Neural crest cell (in vitro differentiated cells): ENCODE measurements at regions not wholly inside any gene's neighbourhood (a gene's known extent, or its start where the extent isn't known, plus 50 kb on each side); places are given as distances from the start of the nearest gene placed in this dataset.

ENCODE experiments used
- DNase-seq: peaks from one replicate; pipeline ENCODE4 v3.0.0; 2021; ENCODE audit warnings: low read depth, mixed read lengths, low spot score
- H3K27ac Mint-ChIP-seq: one replicate; pipeline ENCODE4 v1.8.0; 2021; ENCODE audit warnings: mild to moderate bottlenecking, mixed read lengths; ENCODE audit not compliant: unreplicated experiment
- H3K27me3 Mint-ChIP-seq: 2 replicates; pipeline ENCODE4 v1.8.0; 2021; ENCODE audit warnings: low read depth, mild to moderate bottlenecking, mixed read lengths
- H3K36me3 Mint-ChIP-seq: 2 replicates; pipeline ENCODE4 v1.8.0; 2021; ENCODE audit warnings: low read depth, mild to moderate bottlenecking, mixed read lengths
- H3K4me1 Mint-ChIP-seq: 2 replicates; pipeline ENCODE4 v1.8.0; 2021; ENCODE audit warnings: mixed read lengths
- H3K4me3 Mint-ChIP-seq: one replicate; pipeline ENCODE4 v1.8.0; 2021; ENCODE audit warnings: mild to moderate bottlenecking, mixed read lengths
- H3K9me3 Mint-ChIP-seq: 2 replicates; pipeline ENCODE4 v1.8.0; 2021; ENCODE audit warnings: mixed read lengths
- CTCF ChIP-seq: fragments of 200-600 bp; sonication (generic); conservative IDR thresholded peaks from 2 replicates; pipeline ENCODE4 v1.5.0; 2021; ENCODE audit warnings: antibody characterized with exemption, mild to moderate bottlenecking

DNA sequence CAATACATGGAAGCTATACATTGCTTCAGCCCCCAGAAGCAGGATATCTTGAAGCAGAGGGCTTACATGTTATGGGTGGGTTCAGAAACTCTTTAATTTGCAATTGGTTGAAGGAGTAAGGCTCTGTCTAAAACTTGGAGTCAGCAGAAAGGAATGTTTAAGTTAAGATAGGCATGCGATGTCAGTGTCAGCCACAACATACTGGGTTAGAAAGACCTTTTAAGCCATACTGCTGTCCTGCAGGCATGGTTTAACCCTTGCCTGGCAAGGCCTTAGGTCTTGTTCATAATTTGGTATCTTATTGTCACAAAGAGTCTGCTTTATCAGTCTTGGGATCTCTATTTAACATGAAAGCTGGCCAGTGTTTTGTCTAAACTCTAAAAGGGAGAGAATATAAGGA, 1619.6 kb upstream of the WWC1 start:
- no peak for TF ChIP-seq CTCF
- no peaks in the 10 kb centered on the region for H3K27me3 Mint-ChIP-seq
- no peak overlapping the region for H3K4me3 Mint-ChIP-seq
- H3K36me3 Mint-ChIP-seq = peaks cover 3% of the 10 kb centered on the region
- H3K4me1 Mint-ChIP-seq = peaks cover 13% of the 10 kb centered on the region
- peaks cover 10% of the 10 kb centered on the region for H3K9me3 Mint-ChIP-seq
- DNase-seq = no peak
- H3K27ac Mint-ChIP-seq = no peak overlapping the region

- Mint-ChIP-seq H3K4me3 (no peak overlapping the region), H3K36me3 (peaks cover 3% of the 10 kb centered on the region), H3K27me3 (no peaks in the 10 kb centered on the region), H3K4me1 (peaks cover 11% of the 10 kb centered on the region), H3K9me3 (peaks cover 10% of the 10 kb centered on the region), H3K27ac (no peak overlapping the region)
- TF ChIP-seq CTCF = no peak
- no peak for DNase-seq
Measured at GRCh38 chr5:166672431-166672830, 1619.0 kb upstream of the WWC1 start.

- Mint-ChIP-seq H3K4me3 (no peak overlapping the region), H3K27me3 (no peaks in the 10 kb centered on the region), H3K27ac (no peak overlapping the region), H3K9me3 (peaks cover 8% of the 10 kb centered on the region), H3K36me3 (peaks cover 3% of the 10 kb centered on the region), H3K4me1 (peaks cover 9% of the 10 kb centered on the region)
- no peak for TF ChIP-seq CTCF
- DNase-seq = no peak
Measured at GRCh38 chr5:166677891-166678290, 1613.6 kb upstream of the WWC1 start.

- Mint-ChIP-seq H3K27ac (no peak overlapping the region), H3K36me3 (peaks cover under 1% of the 10 kb centered on the region), H3K27me3 (no peaks in the 10 kb centered on the region), H3K4me3 (no peak overlapping the region), H3K9me3 (peaks cover 6% of the 10 kb centered on the region), H3K4me1 (peaks cover 9% of the 10 kb centered on the region)
- no peak for DNase-seq
- TF ChIP-seq CTCF = no peak
Measured at GRCh38 chr5:166679331-166679730, 1612.1 kb upstream of the WWC1 start.

GRCh38 chr5:166695326-166695725, 1596.1 kb upstream of the WWC1 start:
- Mint-ChIP-seq H3K27ac (no peak overlapping the region), H3K27me3 (no peaks in the 10 kb centered on the region), H3K36me3 (no peaks in the 10 kb centered on the region), H3K4me1 (peaks cover 23% of the 10 kb centered on the region), H3K4me3 (no peak overlapping the region), H3K9me3 (peaks cover 3% of the 10 kb centered on the region)
- no peak for TF ChIP-seq CTCF
- no peak for DNase-seq

GRCh38 chr5:166708291-166708690, 1583.2 kb upstream of the WWC1 start:
- Mint-ChIP-seq H3K27me3 (no peaks in the 10 kb centered on the region), H3K27ac (no peak overlapping the region), H3K9me3 (peaks cover 2% of the 10 kb centered on the region), H3K36me3 (no peaks in the 10 kb centered on the region), H3K4me1 (peaks cover 23% of the 10 kb centered on the region), H3K4me3 (no peak overlapping the region)
- TF ChIP-seq CTCF = no peak
- no peak for DNase-seq
